ENCODE measurements at regions not wholly inside any gene's neighbourhood (a gene's known extent, or its start where the extent isn't known, plus 50 kb on each side); places are given as distances from the start of the nearest gene placed in this dataset.

DNA sequence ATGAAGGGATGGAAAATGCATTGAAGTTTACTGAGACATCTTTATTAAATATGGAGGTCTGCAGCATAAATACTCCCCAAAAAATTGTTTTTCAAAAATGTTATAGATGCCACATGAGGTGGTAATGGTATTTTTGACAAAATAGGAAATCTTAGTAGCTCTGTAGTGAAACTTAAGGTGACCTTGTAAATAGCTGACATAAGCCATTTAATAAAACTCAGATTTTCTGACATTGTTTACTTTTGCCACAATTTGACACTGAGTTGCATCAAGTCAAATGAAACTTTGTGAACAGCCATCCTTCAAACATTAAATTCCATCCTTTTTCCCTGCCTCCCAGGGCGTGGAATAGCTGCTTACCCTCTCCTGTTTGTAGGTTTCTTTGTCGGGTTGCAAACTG lies 953.1 kb downstream of the PCDH17 start:
- Histone ChIP-seq H3K27ac (ENCODE audit: low read depth in 1 of 2, low read length in 2 of 2) (no peak overlapping the region), H3K9me3 (ENCODE audit: control insufficient read depth in 1 of 2, insufficient read depth in 1 of 2, low read length in 2 of 2) (no peaks in the 10 kb centered on the region), H3K27me3 (ENCODE audit: control insufficient read depth in 1 of 2, insufficient read depth in 2 of 2, low read length in 2 of 2) (no peaks in the 10 kb centered on the region), H3K36me3 (ENCODE audit: insufficient read depth, low read length) (no peaks in the 10 kb centered on the region), H3K4me3 (ENCODE audit: low read length) (no peak overlapping the region), H3K4me1 (ENCODE audit: insufficient read depth, low read length) (no peaks in the 10 kb centered on the region)
- H3K4me3 Mint-ChIP-seq = no peak overlapping the region
- peaks cover 7% of the 10 kb centered on the region for H3K9me3 Mint-ChIP-seq
- H3K27ac Mint-ChIP-seq = no peak overlapping the region
- intact Hi-C loops (cut with DNase I, micrococcal nuclease) = no loop called here
- TF ChIP-seq, protein P1, sequence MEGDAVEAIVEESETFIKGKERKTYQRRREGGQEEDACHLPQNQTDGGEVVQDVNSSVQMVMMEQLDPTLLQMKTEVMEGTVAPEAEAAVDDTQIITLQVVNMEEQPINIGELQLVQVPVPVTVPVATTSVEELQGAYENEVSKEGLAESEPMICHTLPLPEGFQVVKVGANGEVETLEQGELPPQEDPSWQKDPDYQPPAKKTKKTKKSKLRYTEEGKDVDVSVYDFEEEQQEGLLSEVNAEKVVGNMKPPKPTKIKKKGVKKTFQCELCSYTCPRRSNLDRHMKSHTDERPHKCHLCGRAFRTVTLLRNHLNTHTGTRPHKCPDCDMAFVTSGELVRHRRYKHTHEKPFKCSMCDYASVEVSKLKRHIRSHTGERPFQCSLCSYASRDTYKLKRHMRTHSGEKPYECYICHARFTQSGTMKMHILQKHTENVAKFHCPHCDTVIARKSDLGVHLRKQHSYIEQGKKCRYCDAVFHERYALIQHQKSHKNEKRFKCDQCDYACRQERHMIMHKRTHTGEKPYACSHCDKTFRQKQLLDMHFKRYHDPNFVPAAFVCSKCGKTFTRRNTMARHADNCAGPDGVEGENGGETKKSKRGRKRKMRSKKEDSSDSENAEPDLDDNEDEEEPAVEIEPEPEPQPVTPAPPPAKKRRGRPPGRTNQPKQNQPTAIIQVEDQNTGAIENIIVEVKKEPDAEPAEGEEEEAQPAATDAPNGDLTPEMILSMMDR (IDR thresholded peaks at IDR 0.05) = no peak
- ATAC-seq (ENCODE audit: poor library complexity) (no peak), DNase-seq (no peak)
- no peaks in the 10 kb centered on the region for H3K4me1 Mint-ChIP-seq (ENCODE audit: low read depth)
- CTCF ChIA-PET = no interaction called here
- POLR2A ChIA-PET = no interaction called here
- no peaks in the 10 kb centered on the region for H3K36me3 Mint-ChIP-seq (ENCODE audit: low read depth)
- H3K27me3 Mint-ChIP-seq = no peaks in the 10 kb centered on the region

DNA sequence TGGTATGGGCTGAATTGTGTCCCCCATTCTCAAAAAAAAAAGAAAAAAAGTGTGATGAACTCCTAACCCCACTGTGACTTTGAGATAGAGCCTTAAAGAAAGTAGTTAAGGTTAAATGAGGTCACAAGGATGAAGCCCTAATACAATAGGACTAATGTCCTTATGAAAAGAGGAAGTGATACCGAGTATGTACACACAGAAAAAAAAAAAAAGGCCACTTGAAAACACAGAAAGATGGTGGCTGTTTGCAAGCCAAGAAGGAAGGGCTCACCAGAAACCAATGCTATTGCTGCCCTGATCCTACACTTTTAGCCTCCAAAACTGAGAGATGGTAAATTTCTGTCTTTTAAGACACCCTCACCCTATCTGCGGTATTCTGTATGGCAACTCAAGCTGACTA lies 955.6 kb downstream of the PCDH17 start:
- Mint-ChIP-seq H3K36me3 (ENCODE audit: low read depth) (no peaks in the 10 kb centered on the region), H3K4me3 (no peak overlapping the region), H3K27me3 (no peaks in the 10 kb centered on the region), H3K4me1 (ENCODE audit: low read depth) (no peaks in the 10 kb centered on the region), H3K9me3 (peaks cover 7% of the 10 kb centered on the region), H3K27ac (no peak overlapping the region)
- Histone ChIP-seq H3K9me3 (ENCODE audit: control insufficient read depth in 1 of 2, insufficient read depth in 1 of 2, low read length in 2 of 2) (no peaks in the 10 kb centered on the region), H3K4me3 (ENCODE audit: low read length) (no peak overlapping the region), H3K4me1 (ENCODE audit: insufficient read depth, low read length) (no peaks in the 10 kb centered on the region), H3K27ac (ENCODE audit: low read depth in 1 of 2, low read length in 2 of 2) (no peak overlapping the region), H3K27me3 (ENCODE audit: control insufficient read depth in 1 of 2, insufficient read depth in 2 of 2, low read length in 2 of 2) (no peaks in the 10 kb centered on the region), H3K36me3 (ENCODE audit: insufficient read depth, low read length) (no peaks in the 10 kb centered on the region)
- ATAC-seq (ENCODE audit: poor library complexity) (no peak), DNase-seq (peak in 1 of 14 experiments; percentile 8)
- TF ChIP-seq, protein P1 (IDR thresholded peaks at IDR 0.05) = no peak
- ChIA-PET CTCF (no interaction called here), POLR2A (no interaction called here)
- intact Hi-C loops (cut with DNase I, micrococcal nuclease) = no loop called here

DNA sequence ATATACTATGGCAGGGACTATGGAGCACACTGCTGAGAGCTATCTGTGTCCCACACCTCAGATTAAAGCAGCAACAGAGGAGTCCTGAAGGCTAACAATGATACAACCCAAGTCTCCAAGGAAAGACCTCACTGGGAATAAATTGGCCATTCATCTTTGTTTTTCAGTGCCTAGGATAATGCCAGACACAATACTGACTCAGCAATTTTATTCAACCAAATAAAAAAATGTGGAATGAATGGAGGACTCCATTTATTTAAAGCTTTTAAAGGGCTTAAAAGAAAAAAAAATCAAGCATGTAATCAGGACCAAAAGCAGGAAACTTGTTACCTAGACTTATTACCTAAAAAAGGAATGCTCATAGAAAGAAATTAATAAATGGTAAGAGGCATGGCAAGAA lies 960.5 kb downstream of the PCDH17 start:
- intact Hi-C loops (cut with DNase I, micrococcal nuclease) = no loop called here
- TF ChIP-seq, protein P1 (IDR thresholded peaks at IDR 0.05) = no peak

More for the DNA sequence above, 960.5 kb downstream of the PCDH17 start:
- Mint-ChIP-seq H3K36me3 (ENCODE audit: low read depth) (no peaks in the 10 kb centered on the region), H3K4me1 (ENCODE audit: low read depth) (no peaks in the 10 kb centered on the region), H3K27me3 (no peaks in the 10 kb centered on the region), H3K27ac (no peak overlapping the region), H3K9me3 (peaks cover 8% of the 10 kb centered on the region), H3K4me3 (no peak overlapping the region)
- Histone ChIP-seq H3K9me3 (ENCODE audit: control insufficient read depth in 1 of 2, insufficient read depth in 1 of 2, low read length in 2 of 2) (no peaks in the 10 kb centered on the region), H3K36me3 (ENCODE audit: insufficient read depth, low read length) (no peaks in the 10 kb centered on the region), H3K4me3 (ENCODE audit: low read length) (no peak overlapping the region), H3K4me1 (ENCODE audit: insufficient read depth, low read length) (no peaks in the 10 kb centered on the region), H3K27ac (ENCODE audit: low read depth in 1 of 2, low read length in 2 of 2) (no peak overlapping the region), H3K27me3 (ENCODE audit: control insufficient read depth in 1 of 2, insufficient read depth in 2 of 2, low read length in 2 of 2) (no peaks in the 10 kb centered on the region)
- ChIA-PET CTCF (no interaction called here), POLR2A (no interaction called here)
- ATAC-seq (ENCODE audit: poor library complexity) (no peak), DNase-seq (no peak)

All from CD4-positive, alpha-beta T cell (primary cell).